HFF-Myc (cell line): ENCODE measurements at regions not wholly inside any gene's neighbourhood (a gene's known extent, or its start where the extent isn't known, plus 50 kb on each side); places are given as distances from the start of the nearest gene placed in this dataset.

Experiments used
- DNase-seq: peaks from one replicate; pipeline ENCODE4 v3.0.0-alpha.2; 2011; ENCODE audit warnings: low read depth; ENCODE audit errors: extremely low read depth
- H3K4me3 ChIP-seq: replicated peaks from 2 replicates; pipeline ENCODE4 v1.5.1; 2011; ENCODE audit warnings: low read depth, mild to moderate bottlenecking, control low read depth, low read length
- TF ChIP-seq, protein P1 (sequence below): IDR thresholded peaks from 2 replicates; pipeline ENCODE4 v1.5.1; 2012; ENCODE audit warnings: mild to moderate bottlenecking, low read depth, low read length, control low read depth; ENCODE audit errors: missing control alignments

DNA sequence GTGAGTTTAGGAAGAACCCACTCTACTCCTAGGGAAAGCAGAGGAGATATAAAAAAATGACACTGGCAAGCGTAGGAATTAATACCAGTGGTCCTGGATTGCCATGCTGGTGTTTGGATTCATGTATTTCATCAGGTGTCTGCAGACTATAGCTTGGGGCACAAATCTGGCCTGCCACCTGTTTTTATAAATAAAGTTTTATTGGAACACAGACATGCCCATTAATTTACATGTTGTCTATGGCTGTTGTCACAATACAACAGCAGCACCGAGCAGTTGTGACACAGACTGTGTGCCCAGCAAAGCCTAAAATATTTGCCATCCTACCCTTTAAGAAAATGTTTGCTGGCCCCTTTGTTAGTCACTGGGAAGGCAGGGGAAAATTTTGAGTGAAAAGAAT, 553.2 kb downstream of the VRK1 start:
- H3K4me3 ChIP-seq: no peak overlapping the region
- DNase-seq: no peak
- TF ChIP-seq, protein P1, sequence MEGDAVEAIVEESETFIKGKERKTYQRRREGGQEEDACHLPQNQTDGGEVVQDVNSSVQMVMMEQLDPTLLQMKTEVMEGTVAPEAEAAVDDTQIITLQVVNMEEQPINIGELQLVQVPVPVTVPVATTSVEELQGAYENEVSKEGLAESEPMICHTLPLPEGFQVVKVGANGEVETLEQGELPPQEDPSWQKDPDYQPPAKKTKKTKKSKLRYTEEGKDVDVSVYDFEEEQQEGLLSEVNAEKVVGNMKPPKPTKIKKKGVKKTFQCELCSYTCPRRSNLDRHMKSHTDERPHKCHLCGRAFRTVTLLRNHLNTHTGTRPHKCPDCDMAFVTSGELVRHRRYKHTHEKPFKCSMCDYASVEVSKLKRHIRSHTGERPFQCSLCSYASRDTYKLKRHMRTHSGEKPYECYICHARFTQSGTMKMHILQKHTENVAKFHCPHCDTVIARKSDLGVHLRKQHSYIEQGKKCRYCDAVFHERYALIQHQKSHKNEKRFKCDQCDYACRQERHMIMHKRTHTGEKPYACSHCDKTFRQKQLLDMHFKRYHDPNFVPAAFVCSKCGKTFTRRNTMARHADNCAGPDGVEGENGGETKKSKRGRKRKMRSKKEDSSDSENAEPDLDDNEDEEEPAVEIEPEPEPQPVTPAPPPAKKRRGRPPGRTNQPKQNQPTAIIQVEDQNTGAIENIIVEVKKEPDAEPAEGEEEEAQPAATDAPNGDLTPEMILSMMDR: no peak

GRCh38 chr14:97350894-97351731, 553.9 kb downstream of the VRK1 start:
- TF ChIP-seq, protein P1: no peak
- no peak for DNase-seq
- H3K4me3 ChIP-seq: no peak overlapping the region

DNA sequence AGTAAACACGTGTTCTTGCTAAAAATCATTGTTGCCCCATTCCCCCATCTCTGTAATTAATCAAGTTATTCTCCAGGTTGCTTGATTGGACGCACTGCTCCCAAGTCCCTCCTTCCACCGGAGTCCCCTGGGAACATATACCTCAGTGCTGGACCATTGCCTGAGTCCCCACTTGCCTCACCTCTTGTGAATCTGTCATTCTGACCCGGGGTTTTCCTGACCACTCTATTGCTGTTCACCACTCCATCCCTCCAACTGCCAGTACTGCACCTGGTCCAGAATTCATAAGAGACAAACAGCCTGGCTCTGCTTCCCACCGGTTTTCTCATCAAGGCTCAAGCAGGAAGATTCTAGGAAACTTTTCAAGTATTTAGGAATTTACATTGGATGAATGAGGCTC, 555.9 kb downstream of the VRK1 start:
- no peak overlapping the region for H3K4me3 ChIP-seq
- TF ChIP-seq, protein P1: no peak
- no peak for DNase-seq

GRCh38 chr14:97354119-97354722, 557.0 kb downstream of the VRK1 start:
- no peak for DNase-seq
- H3K4me3 ChIP-seq: no peak overlapping the region
- TF ChIP-seq, protein P1: no peak

DNA sequence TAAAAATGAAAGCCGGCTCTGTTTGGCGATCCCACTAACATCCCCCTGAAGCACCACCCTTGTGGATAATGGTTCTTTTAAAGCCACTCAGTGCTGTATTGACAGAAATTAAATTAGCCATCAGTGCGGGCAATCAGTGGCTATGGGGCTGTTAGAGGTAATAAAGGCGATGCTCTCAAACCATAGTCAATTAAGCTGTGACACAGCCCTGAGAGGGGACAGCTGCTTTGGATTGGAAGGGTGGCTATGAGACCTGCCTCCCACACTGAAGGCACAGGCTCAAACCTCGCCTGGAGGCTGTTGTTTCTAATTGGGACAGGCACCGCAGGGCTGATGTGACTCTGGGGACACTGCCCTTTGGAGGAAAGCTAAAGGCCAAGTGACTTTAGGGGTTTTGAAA, 562.2 kb downstream of the VRK1 start:
- DNase-seq: no peak
- H3K4me3 ChIP-seq: no peak overlapping the region
- TF ChIP-seq, protein P1: no peak

GRCh38 chr14:97361181-97361580, 564.0 kb downstream of the VRK1 start:
- TF ChIP-seq, protein P1: no peak
- no peak overlapping the region for H3K4me3 ChIP-seq
- DNase-seq: no peak

DNA sequence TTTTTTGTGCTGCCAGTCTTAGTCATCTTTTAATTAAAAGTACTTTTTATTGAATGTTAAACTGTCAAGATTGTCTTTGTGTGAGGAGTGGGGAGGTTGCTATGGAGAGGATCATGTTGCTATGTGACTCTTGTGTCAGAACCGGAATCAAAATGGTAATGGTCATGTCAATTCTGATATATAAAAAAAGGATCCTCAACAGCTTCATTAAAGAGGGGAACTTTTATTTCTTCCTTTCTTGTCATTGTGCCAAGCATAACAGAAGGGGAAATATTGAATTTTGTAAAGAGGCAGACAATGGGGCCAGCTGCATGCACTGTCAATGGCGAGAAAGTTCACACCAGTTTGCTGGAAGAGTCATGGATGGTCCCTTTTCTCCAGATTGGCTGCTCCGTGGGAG, 564.8 kb downstream of the VRK1 start:
- DNase-seq: no peak
- TF ChIP-seq, protein P1: no peak
- H3K4me3 ChIP-seq: no peak overlapping the region
